ENCODE measurements at regions not wholly inside any gene's neighbourhood (a gene's known extent, or its start where the extent isn't known, plus 50 kb on each side); places are given as distances from the start of the nearest gene placed in this dataset.

GRCh38 chr1:50358962-50359361 lies 64.3 kb downstream of the DMRTA2 start:
- Histone ChIP-seq H2AFZ (ENCODE audit: low read depth, low read length) (no peak overlapping the region), H3K4me3 (ENCODE audit: insufficient read depth, low read depth, low read length) (no peak overlapping the region), H3K27me3 (ENCODE audit: insufficient read depth, low read length) (no peaks in the 10 kb centered on the region), H3K9ac (ENCODE audit: low read length) (no peak overlapping the region), H3K79me2 (ENCODE audit: insufficient read depth, low read length) (no peaks in the 10 kb centered on the region), H3K9me3 (ENCODE audit: insufficient read depth, low read depth, low read length) (no peaks in the 10 kb centered on the region), H3K36me3 (ENCODE audit: insufficient read depth, low read length) (no peaks in the 10 kb centered on the region), H3K27ac (ENCODE audit: low read depth, low read length) (no peak overlapping the region), H3K4me1 (ENCODE audit: insufficient read depth, low read length) (no peaks in the 10 kb centered on the region), H4K20me1 (ENCODE audit: insufficient read depth, low read length) (no peaks in the 10 kb centered on the region), H3K4me2 (ENCODE audit: low read length) (no peak overlapping the region)
- Mint-ChIP-seq H3K36me3 (ENCODE audit: low read depth, unreplicated experiment) (no peaks in the 10 kb centered on the region), H3K27me3 (ENCODE audit: low read depth, unreplicated experiment) (peaks cover 1% of the 10 kb centered on the region), H3K9me3 (ENCODE audit: unreplicated experiment) (peaks cover 14% of the 10 kb centered on the region), H3K4me1 (ENCODE audit: low read depth, unreplicated experiment) (no peaks in the 10 kb centered on the region), H3K27ac (ENCODE audit: unreplicated experiment) (no peak overlapping the region), H3K4me3 (ENCODE audit: unreplicated experiment) (no peak overlapping the region)
- no peak for TF ChIP-seq EZH2 (IDR thresholded peaks at IDR 0.05; ENCODE audit: insufficient read depth, low read length)
- TF ChIP-seq, protein P1, sequence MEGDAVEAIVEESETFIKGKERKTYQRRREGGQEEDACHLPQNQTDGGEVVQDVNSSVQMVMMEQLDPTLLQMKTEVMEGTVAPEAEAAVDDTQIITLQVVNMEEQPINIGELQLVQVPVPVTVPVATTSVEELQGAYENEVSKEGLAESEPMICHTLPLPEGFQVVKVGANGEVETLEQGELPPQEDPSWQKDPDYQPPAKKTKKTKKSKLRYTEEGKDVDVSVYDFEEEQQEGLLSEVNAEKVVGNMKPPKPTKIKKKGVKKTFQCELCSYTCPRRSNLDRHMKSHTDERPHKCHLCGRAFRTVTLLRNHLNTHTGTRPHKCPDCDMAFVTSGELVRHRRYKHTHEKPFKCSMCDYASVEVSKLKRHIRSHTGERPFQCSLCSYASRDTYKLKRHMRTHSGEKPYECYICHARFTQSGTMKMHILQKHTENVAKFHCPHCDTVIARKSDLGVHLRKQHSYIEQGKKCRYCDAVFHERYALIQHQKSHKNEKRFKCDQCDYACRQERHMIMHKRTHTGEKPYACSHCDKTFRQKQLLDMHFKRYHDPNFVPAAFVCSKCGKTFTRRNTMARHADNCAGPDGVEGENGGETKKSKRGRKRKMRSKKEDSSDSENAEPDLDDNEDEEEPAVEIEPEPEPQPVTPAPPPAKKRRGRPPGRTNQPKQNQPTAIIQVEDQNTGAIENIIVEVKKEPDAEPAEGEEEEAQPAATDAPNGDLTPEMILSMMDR (IDR thresholded peaks at IDR 0.05; ENCODE audit: insufficient read depth, low read depth, low read length) = no peak
- DNase-seq (ENCODE audit: low read depth) (no peak), FAIRE-seq (no peak)

DNA sequence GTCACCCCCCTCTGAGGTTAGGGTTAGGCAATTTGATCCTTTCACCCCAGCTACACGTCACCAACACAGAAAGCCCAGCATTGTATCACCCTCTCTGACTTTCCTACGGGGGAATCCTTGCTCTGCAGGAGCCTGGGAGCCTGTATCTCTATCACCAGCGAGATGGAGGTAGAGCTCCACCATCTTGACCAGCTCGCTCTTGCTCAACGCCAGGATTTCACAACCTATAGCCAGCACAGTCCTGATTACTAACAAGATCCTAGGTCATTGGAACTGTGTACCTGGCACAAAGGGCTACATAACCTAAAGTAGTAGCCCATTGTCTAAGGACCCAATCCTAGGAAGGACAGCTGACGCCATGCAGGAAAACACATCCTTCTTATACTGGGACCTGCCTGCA lies 66.1 kb downstream of the DMRTA2 start:
- Mint-ChIP-seq H3K4me1 (ENCODE audit: low read depth, unreplicated experiment) (no peaks in the 10 kb centered on the region), H3K27ac (ENCODE audit: unreplicated experiment) (no peak overlapping the region), H3K27me3 (ENCODE audit: low read depth, unreplicated experiment) (no peaks in the 10 kb centered on the region), H3K36me3 (ENCODE audit: low read depth, unreplicated experiment) (no peaks in the 10 kb centered on the region), H3K4me3 (ENCODE audit: unreplicated experiment) (no peak overlapping the region), H3K9me3 (ENCODE audit: unreplicated experiment) (peaks cover 9% of the 10 kb centered on the region)
- no peaks in the 10 kb centered on the region for H3K9me3 ChIP-seq (ENCODE audit: insufficient read depth, low read depth, low read length)
- H4K20me1 ChIP-seq (ENCODE audit: insufficient read depth, low read length) = no peaks in the 10 kb centered on the region
- no peak for DNase-seq (ENCODE audit: low read depth)
- H3K36me3 ChIP-seq (ENCODE audit: insufficient read depth, low read length) = no peaks in the 10 kb centered on the region
- H3K27ac ChIP-seq (ENCODE audit: low read depth, low read length) = no peak overlapping the region
- no peak overlapping the region for H2AFZ ChIP-seq (ENCODE audit: low read depth, low read length)
- H3K4me3 ChIP-seq (ENCODE audit: insufficient read depth, low read depth, low read length) = no peak overlapping the region
- no peak overlapping the region for H3K4me2 ChIP-seq (ENCODE audit: low read length)
- no peak for TF ChIP-seq EZH2 (IDR thresholded peaks at IDR 0.05; ENCODE audit: insufficient read depth, low read length)
- TF ChIP-seq, protein P1 (IDR thresholded peaks at IDR 0.05; ENCODE audit: insufficient read depth, low read depth, low read length) = no peak
- no peaks in the 10 kb centered on the region for H3K27me3 ChIP-seq (ENCODE audit: insufficient read depth, low read length)
- H3K4me1 ChIP-seq (ENCODE audit: insufficient read depth, low read length) = no peaks in the 10 kb centered on the region
- no peak overlapping the region for H3K9ac ChIP-seq (ENCODE audit: low read length)
- H3K79me2 ChIP-seq (ENCODE audit: insufficient read depth, low read length) = no peaks in the 10 kb centered on the region
- FAIRE-seq = no peak

DNA sequence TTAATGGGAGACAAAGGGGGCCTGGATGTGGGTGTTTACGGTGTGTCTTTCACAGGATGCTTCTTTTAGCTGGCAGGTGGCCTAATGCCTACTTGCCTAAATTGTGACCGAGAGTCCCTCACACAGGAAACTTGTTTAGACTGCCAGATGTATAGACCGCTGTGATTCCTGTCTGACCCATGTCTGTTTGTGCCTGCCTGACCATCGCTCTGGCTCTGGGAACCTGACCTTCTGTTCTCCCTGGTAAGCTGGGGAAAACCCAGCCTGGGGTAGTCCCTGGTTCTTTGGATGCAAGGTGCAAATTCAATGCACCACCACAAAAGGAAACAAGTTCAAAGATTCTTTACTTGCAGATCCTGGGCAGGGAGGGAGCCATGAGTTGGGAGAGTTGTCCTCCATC lies 68.4 kb downstream of the DMRTA2 start:
- H3K9me3 ChIP-seq (ENCODE audit: insufficient read depth, low read depth, low read length) = no peaks in the 10 kb centered on the region
- Mint-ChIP-seq H3K4me3 (ENCODE audit: unreplicated experiment) (no peak overlapping the region), H3K27me3 (ENCODE audit: low read depth, unreplicated experiment) (peaks cover 4% of the 10 kb centered on the region), H3K36me3 (ENCODE audit: low read depth, unreplicated experiment) (no peaks in the 10 kb centered on the region), H3K4me1 (ENCODE audit: low read depth, unreplicated experiment) (no peaks in the 10 kb centered on the region), H3K27ac (ENCODE audit: unreplicated experiment) (no peak overlapping the region), H3K9me3 (ENCODE audit: unreplicated experiment) (peaks cover 4% of the 10 kb centered on the region)
- DNase-seq (ENCODE audit: low read depth) (no peak), FAIRE-seq (no peak)
- H3K4me1 ChIP-seq (ENCODE audit: insufficient read depth, low read length) = no peaks in the 10 kb centered on the region
- no peak for TF ChIP-seq EZH2 (IDR thresholded peaks at IDR 0.05; ENCODE audit: insufficient read depth, low read length)
- TF ChIP-seq, protein P1 (IDR thresholded peaks at IDR 0.05; ENCODE audit: insufficient read depth, low read depth, low read length) = no peak
- H4K20me1 ChIP-seq (ENCODE audit: insufficient read depth, low read length) = no peaks in the 10 kb centered on the region
- H3K9ac ChIP-seq (ENCODE audit: low read length) = no peak overlapping the region
- H2AFZ ChIP-seq (ENCODE audit: low read depth, low read length) = no peak overlapping the region
- H3K79me2 ChIP-seq (ENCODE audit: insufficient read depth, low read length) = no peaks in the 10 kb centered on the region
- no peaks in the 10 kb centered on the region for H3K36me3 ChIP-seq (ENCODE audit: insufficient read depth, low read length)
- H3K4me2 ChIP-seq (ENCODE audit: low read length) = no peak overlapping the region
- no peak overlapping the region for H3K27ac ChIP-seq (ENCODE audit: low read depth, low read length)
- H3K27me3 ChIP-seq (ENCODE audit: insufficient read depth, low read length) = no peaks in the 10 kb centered on the region
- no peak overlapping the region for H3K4me3 ChIP-seq (ENCODE audit: insufficient read depth, low read depth, low read length)

Data from astrocyte (in vitro differentiated cells and primary cell).